ENCODE measurements at regions not wholly inside any gene's neighbourhood (a gene's known extent, or its start where the extent isn't known, plus 50 kb on each side); places are given as distances from the start of the nearest gene placed in this dataset.
"Not testable (repeated sequence)": the region's sequence is repeated elsewhere in the genome, so short reads cannot be mapped to it uniquely, and the experiment has no call there.

- no peak for TF ChIP-seq CTCF (conservative IDR thresholded peaks at IDR 0.05; ENCODE audit: low read depth, low read length)
- no peak overlapping the region for H3K4me3 ChIP-seq (ENCODE audit: low read depth, low read length)
- no peak for DNase-seq (ENCODE audit: low read depth)
These were observed 133.8 kb downstream of the TTC6 start for GRCh38 chr14:37729218-37729617.

GRCh38 chr14:37731094-37731493 is 135.7 kb downstream of the TTC6 start:
- H3K4me3 ChIP-seq (ENCODE audit: low read depth, low read length): no peak overlapping the region
- no peak for DNase-seq (ENCODE audit: low read depth)
- no peak for TF ChIP-seq CTCF (conservative IDR thresholded peaks at IDR 0.05; ENCODE audit: low read depth, low read length)

DNA sequence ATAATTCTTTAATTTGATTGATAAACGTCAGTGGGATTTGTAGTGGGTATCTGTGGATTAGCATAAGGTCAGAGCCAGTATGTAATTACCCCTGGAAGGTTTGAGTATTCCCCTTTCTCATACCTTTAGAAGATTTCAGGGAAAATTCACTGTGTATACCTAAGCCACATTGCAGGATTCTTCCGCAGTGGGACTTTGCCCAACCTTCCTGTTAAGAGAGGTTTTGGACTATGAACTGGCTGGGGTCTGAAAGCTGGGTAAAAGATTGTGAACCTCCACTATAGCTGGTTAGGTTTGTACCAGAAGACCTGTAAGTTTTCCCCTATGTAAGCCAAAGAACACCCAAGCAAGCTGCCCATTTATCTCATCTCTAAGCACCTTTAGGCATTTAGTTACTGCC is 150.2 kb downstream of the TTC6 start:
- no peak for TF ChIP-seq CTCF (conservative IDR thresholded peaks at IDR 0.05; ENCODE audit: low read depth, low read length)
- no peak for DNase-seq (ENCODE audit: low read depth)
- no peak overlapping the region for H3K4me3 ChIP-seq (ENCODE audit: low read depth, low read length)

DNA sequence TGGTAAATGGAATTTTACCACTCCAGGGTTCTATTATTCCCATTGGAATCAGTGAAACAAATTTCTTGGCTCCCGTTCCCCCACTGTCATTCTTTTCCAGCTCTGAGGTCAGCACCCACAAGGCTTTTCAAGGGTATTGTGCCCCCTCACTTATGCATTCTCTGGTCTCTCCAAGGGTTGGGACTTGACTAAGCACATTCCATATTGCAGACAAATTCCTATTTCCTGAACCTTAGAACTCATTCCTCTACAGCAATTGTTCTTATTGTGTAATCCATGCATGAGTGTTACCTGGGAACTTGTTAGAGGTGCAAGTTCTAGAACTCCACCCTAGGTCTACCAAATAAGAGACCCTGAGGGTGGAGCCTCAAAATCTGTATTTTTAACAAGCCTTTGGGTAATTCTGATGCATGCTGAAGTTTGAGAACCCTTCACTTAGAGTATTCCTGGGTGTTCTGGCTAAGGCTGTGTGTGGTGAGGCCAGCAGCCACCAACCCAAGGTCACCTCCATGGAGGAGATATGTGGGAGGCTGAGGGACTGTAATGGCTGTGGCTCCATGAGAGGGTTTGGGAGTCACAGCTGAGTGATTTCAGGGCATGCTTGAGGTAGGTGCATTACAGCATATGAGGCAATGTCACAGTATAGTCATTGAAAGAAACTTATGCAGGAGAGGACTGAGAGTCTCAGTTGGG is 150.9 kb downstream of the TTC6 start:
- DNase-seq (ENCODE audit: low read depth): no peak

GRCh38 chr14:37753459-37753858 is 158.0 kb downstream of the TTC6 start:
- TF ChIP-seq CTCF (conservative IDR thresholded peaks at IDR 0.05; ENCODE audit: low read depth, low read length): no peak
- no peak for DNase-seq (ENCODE audit: low read depth)
- H3K4me3 ChIP-seq (ENCODE audit: low read depth, low read length): no peak overlapping the region

More for the DNA sequence above, 150.9 kb downstream of the TTC6 start:
- no peak overlapping the region for H3K4me3 ChIP-seq (ENCODE audit: low read depth, low read length)
- no peak for TF ChIP-seq CTCF (conservative IDR thresholded peaks at IDR 0.05; ENCODE audit: low read depth, low read length)

GRCh38 chr14:37760275-37760674 is 164.8 kb downstream of the TTC6 start:
- DNase-seq (ENCODE audit: low read depth); H3K4me3 ChIP-seq (ENCODE audit: low read depth, low read length): not testable (repeated sequence)

DNA sequence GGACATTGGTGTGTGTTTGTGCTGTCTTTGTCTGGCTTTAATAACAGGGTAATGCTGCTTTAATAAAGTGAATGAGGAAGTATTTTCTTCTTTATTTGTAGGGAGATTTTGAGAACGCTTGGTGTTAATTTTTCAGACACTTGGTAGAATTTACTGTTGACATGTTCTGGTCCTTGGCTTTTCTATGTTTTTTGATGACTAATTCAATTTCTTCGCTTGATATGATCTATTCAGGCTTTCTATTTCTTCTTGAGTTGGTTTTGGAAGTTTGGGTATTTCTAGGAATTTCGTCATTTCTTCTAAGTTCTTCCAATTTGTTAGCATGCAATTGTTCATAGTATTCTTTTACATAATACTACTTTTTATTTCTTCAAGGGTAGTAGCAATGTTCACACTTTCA is 167.8 kb downstream of the TTC6 start:
- TF ChIP-seq CTCF (conservative IDR thresholded peaks at IDR 0.05; ENCODE audit: low read depth, low read length): no peak

DNA sequence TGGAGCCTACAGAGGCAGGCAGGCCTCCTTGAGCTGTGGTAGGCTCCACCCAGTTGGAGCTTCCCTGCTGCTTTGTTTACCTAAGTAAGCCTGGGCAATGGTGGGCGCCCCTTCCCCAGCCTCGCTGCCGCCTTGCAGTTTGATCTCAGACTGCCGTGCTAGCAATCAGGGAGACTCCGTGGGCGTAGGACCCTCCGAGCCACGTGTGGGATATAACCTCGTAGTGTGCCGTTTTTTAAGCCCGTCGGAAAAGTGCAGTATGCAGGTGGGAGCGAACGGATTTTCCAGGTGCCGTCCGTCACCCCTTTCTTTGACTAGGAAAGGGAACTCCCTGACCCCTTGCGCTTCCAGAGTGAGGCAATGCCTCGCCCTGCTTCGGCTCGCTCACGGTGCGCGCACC is 176.9 kb downstream of the TTC6 start:
- not testable (repeated sequence) for DNase-seq (ENCODE audit: low read depth); H3K4me3 ChIP-seq (ENCODE audit: low read depth, low read length)

More for the DNA sequence above, 167.8 kb downstream of the TTC6 start:
- no peak overlapping the region for H3K4me3 ChIP-seq (ENCODE audit: low read depth, low read length)
- no peak for DNase-seq (ENCODE audit: low read depth)
